ENCODE measurements at regions not wholly inside any gene's neighbourhood (a gene's known extent, or its start where the extent isn't known, plus 50 kb on each side); places are given as distances from the start of the nearest gene placed in this dataset.

DNA sequence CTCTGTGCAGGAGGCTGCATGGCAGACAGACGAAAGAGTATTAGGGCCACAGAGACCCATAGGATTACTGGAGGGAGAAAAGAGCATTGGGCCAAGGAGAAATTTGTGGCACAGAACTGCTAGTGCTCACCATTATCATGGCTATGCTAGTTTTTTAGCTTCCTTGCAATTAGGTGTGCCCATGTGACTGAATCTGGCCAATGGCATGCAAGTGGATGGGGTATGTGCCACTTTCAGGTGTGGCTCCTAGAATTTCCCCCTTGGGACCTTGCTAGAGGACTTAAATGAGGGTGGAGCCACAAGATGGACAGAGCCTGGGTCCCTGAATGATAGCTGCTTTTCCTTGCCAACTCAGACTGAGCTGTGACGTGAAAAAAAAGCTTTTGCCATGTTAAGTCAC lies 73.9 kb upstream of the TENM4 start:
- Histone ChIP-seq H3K4me3 (ENCODE audit: low read depth, low read length) (no peak overlapping the region), H3K36me3 (ENCODE audit: control insufficient read depth, insufficient read depth, low read length) (no peaks in the 10 kb centered on the region), H3K27me3 (ENCODE audit: control insufficient read depth, insufficient read depth, low read length) (no peaks in the 10 kb centered on the region)
- DNase-seq (ENCODE audit: low read depth) (no peak), FAIRE-seq (no peak)
- TF ChIP-seq, protein P1, sequence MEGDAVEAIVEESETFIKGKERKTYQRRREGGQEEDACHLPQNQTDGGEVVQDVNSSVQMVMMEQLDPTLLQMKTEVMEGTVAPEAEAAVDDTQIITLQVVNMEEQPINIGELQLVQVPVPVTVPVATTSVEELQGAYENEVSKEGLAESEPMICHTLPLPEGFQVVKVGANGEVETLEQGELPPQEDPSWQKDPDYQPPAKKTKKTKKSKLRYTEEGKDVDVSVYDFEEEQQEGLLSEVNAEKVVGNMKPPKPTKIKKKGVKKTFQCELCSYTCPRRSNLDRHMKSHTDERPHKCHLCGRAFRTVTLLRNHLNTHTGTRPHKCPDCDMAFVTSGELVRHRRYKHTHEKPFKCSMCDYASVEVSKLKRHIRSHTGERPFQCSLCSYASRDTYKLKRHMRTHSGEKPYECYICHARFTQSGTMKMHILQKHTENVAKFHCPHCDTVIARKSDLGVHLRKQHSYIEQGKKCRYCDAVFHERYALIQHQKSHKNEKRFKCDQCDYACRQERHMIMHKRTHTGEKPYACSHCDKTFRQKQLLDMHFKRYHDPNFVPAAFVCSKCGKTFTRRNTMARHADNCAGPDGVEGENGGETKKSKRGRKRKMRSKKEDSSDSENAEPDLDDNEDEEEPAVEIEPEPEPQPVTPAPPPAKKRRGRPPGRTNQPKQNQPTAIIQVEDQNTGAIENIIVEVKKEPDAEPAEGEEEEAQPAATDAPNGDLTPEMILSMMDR (IDR thresholded peaks at IDR 0.05; ENCODE audit: insufficient read depth, low read length, severe bottlenecking) = no peak

DNA sequence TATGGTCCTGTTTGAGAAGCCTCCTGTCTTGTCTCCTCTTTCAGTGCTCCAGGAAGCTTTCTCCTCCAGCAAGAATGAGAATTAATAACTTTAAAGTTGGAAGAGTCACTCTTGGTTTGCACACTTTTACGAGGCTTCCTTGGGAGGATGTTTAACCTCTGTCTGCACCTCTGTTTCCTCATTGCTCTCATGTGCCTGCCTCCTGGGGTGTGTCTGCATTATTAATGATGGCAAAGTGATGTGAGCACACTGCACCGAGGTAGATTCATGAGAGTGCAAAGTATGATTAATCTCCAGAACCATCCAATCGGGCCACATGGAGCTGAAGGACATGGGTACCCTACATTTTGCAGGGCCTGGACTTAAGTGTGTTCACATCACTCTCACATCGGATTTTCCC lies 73.5 kb upstream of the TENM4 start:
- Histone ChIP-seq H3K4me3 (ENCODE audit: low read depth, low read length) (no peak overlapping the region), H3K36me3 (ENCODE audit: control insufficient read depth, insufficient read depth, low read length) (no peaks in the 10 kb centered on the region), H3K27me3 (ENCODE audit: control insufficient read depth, insufficient read depth, low read length) (no peaks in the 10 kb centered on the region)
- FAIRE-seq = no peak
- TF ChIP-seq, protein P1 (IDR thresholded peaks at IDR 0.05; ENCODE audit: insufficient read depth, low read length, severe bottlenecking) = no peak
- DNase-seq (ENCODE audit: low read depth) = no peak

DNA sequence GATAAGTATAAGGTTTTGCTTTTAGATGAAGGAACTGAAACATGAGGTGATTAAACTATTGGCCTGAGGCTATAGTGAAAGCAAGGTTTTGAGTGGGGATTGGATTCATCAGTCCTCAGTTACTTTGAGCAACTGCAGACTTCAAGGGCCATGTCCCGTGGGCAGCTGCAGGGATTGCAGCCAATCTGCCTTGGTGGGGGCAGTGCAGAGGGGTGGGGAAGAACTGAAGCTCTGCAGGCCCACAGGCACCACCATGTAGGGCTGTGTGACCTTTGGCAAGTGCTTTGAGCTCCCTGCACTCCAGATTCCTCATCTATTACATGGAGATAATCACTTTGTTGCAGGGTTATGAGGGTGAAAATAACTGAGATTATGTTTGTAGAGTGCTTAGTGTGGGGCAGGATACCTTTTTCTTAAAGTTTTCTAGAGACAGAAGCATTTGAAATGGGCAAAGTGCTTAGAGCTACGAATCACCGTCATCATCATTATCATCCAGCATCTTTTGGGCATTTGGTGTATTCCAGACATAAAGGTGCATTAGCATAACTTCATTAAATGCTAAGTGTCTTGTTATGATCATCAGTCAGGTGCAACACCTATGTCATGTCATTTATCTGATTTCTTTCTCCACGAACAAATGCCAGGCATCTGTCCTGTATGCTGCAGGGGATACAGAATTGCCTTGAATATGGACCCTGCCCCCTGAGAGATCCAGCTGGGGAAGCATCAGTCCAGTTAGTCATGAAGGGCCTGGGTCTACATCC lies 72.1 kb upstream of the TENM4 start:
- H3K36me3 ChIP-seq (ENCODE audit: control insufficient read depth, insufficient read depth, low read length) = no peaks in the 10 kb centered on the region
- H3K4me3 ChIP-seq (ENCODE audit: low read depth, low read length) = no peak overlapping the region
- DNase-seq (ENCODE audit: low read depth) (no peak), FAIRE-seq (no peak)
- H3K27me3 ChIP-seq (ENCODE audit: control insufficient read depth, insufficient read depth, low read length) = no peaks in the 10 kb centered on the region
- TF ChIP-seq, protein P1 (IDR thresholded peaks at IDR 0.05; ENCODE audit: insufficient read depth, low read length, severe bottlenecking) = no peak

DNA sequence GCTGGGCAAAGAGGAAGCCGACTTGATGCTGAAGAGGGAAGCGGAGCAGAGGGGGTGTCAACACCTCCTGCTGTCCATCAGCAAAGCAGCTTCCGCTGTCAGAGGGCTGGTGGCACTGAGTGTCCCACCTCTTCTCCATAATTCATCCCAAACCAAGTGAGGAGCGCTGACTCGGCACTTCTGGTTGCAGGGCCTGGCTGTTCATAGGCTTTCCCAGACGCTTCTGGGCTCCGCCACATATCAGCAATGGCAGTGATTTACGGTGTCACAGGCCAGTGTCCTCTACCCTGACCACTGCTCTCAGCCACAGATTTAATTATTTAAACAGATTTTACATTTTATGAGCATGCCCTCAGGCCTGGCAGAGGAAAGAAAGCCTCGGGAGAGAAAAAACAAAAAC lies 70.1 kb upstream of the TENM4 start:
- TF ChIP-seq, protein P1 (IDR thresholded peaks at IDR 0.05; ENCODE audit: insufficient read depth, low read length, severe bottlenecking) = no peak
- Histone ChIP-seq H3K27me3 (ENCODE audit: control insufficient read depth, insufficient read depth, low read length) (no peaks in the 10 kb centered on the region), H3K4me3 (ENCODE audit: low read depth, low read length) (no peak overlapping the region), H3K36me3 (ENCODE audit: control insufficient read depth, insufficient read depth, low read length) (no peaks in the 10 kb centered on the region)
- DNase-seq (ENCODE audit: low read depth) (no peak), FAIRE-seq (no peak)

DNA sequence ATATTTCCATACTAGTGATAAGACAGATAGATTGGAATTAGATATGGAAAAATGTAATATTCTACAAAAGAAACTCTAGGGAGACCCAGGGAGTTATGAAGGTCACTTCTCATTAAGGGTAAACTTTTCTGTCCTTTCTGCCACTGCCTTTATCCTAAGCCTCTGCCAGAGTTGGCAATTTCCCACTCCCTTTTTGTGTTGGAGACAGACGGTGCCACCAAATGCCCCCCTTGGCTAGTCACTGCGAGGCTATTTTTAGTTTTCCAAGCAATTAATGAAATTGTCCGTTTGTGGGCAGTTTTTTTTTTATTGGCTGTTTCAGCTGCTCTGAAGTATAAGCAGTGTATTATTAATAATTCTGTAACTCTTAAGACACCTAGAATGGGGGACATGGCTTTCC lies 67.6 kb upstream of the TENM4 start:
- no peaks in the 10 kb centered on the region for H3K27me3 ChIP-seq (ENCODE audit: control insufficient read depth, insufficient read depth, low read length)
- FAIRE-seq (no peak), DNase-seq (ENCODE audit: low read depth) (no peak)
- H3K36me3 ChIP-seq (ENCODE audit: control insufficient read depth, insufficient read depth, low read length) = no peaks in the 10 kb centered on the region
- H3K4me3 ChIP-seq (ENCODE audit: low read depth, low read length) = no peak overlapping the region
- TF ChIP-seq, protein P1 (IDR thresholded peaks at IDR 0.05; ENCODE audit: insufficient read depth, low read length, severe bottlenecking) = no peak

DNA sequence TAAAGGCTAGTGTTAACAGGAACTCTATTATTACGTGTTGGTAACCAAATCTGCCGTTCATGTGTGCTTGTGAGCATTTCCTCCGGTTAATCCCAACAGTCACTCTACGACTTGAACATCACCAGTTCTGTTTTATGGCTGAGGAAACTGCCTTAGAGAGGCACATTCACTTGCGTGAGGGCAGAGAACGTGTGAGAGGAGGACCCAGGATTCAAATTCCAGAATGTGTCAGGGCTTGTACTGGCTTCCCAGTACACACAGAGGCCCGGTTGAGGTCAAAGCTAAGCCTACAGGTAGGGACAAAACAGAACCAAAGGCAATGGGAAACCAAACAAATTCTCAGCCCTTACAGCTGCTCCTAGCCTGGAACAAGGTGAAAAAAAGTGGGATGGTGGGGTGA lies 66.9 kb upstream of the TENM4 start:
- TF ChIP-seq, protein P1 (IDR thresholded peaks at IDR 0.05; ENCODE audit: insufficient read depth, low read length, severe bottlenecking) = no peak
- Histone ChIP-seq H3K4me3 (ENCODE audit: low read depth, low read length) (no peak overlapping the region), H3K27me3 (ENCODE audit: control insufficient read depth, insufficient read depth, low read length) (no peaks in the 10 kb centered on the region), H3K36me3 (ENCODE audit: control insufficient read depth, insufficient read depth, low read length) (no peaks in the 10 kb centered on the region)
- FAIRE-seq (peak; percentile 36), DNase-seq (ENCODE audit: low read depth) (peak; percentile 85)
